HEK293 (cell line): ENCODE measurements at regions not wholly inside any gene's neighbourhood (a gene's known extent, or its start where the extent isn't known, plus 50 kb on each side); places are given as distances from the start of the nearest gene placed in this dataset.

Source experiments
- MZF1 ChIP-seq: fragments of 450-650 bp; formaldehyde crosslinking; IDR thresholded peaks from 2 replicates; pipeline ENCODE4 v1.5.1; 2017; ENCODE audit warnings: missing biosample characterization, missing genetic modification characterization, borderline replicate concordance
- TCF7L2 ChIP-seq: IDR thresholded peaks from 2 replicates; pipeline ENCODE4 v1.6.1; 2011; ENCODE audit warnings: low read depth, mild to moderate bottlenecking, inconsistent platforms, low read length, moderate library complexity, borderline replicate concordance
- ZNF221 ChIP-seq: fragments of 450-650 bp; formaldehyde crosslinking; IDR thresholded peaks from 2 replicates; pipeline ENCODE4 v1.5.1; 2017; ENCODE audit warnings: missing biosample characterization, missing genetic modification characterization, borderline replicate concordance
- ZNF239 ChIP-seq: fragments of 450-650 bp; formaldehyde crosslinking; IDR thresholded peaks from 2 replicates; pipeline ENCODE4 v1.5.1; 2016; ENCODE audit warnings: missing biosample characterization, missing genetic modification characterization
- ZNF549 ChIP-seq: fragments of 450-650 bp; IDR thresholded peaks from 2 replicates; pipeline ENCODE4 v1.5.1; 2018; ENCODE audit warnings: missing biosample characterization, missing genetic modification characterization, mild to moderate bottlenecking, inconsistent platforms, moderate library complexity
- ZNF792 ChIP-seq: fragments of 450-650 bp; formaldehyde crosslinking; IDR thresholded peaks from 2 replicates; pipeline ENCODE4 v1.5.1; 2016; ENCODE audit warnings: missing biosample characterization, missing genetic modification characterization
- TF ChIP-seq, protein P1 (sequence below): fragments of 450-650 bp; formaldehyde crosslinking; IDR thresholded peaks from 2 replicates; pipeline ENCODE4 v1.5.1; 2016; ENCODE audit warnings: missing biosample characterization, missing genetic modification characterization
- TF ChIP-seq, protein P2 (sequence below): fragments of 450-650 bp; formaldehyde crosslinking; IDR thresholded peaks from 2 replicates; pipeline ENCODE4 v1.5.1; 2016; ENCODE audit warnings: missing biosample characterization, missing genetic modification characterization
- TF ChIP-seq, protein P3 (sequence below): fragments of 450-650 bp; formaldehyde crosslinking; IDR thresholded peaks from 2 replicates; pipeline ENCODE4 v1.5.1; 2016; ENCODE audit warnings: missing biosample characterization, missing genetic modification characterization, low read depth

DNA sequence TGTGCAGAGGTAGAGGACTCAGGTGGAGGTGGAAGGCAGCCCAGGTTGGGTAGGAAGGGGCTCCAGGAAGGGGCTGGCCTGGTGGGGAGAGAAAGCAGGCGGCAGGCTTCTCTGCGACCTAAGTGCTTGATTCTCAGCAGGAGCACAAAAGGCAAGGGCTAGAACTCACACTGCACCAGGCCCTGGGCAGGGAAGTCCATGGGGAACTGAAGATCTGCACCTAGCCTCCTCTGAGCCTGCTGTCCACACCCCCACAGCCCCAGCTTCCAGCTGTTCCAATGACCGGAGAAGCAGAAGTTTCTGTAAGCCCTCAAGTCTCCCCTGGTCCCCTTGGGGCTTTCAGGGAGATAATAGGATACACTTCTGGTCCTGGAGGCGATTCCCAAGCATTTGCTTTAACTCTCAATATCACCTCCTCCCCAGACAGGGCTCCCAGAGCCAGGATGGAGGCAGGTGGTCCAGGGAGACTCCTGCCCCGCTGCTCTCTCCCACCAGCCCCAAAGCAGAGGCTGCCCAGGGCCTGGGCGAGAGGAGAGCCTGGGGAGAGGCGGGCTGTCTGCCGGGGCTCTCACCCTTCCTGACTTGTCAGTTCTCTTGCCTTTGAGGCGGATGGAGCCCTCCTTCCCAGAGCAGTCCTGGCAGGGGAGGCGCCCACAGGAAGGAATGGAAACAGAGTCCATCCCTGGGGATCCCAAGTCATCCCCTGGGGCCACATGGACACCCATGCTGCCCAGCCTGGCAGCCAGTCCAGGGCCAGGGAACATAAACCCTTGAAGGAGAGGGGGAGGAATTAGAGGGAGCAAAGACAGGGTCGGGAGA, 126.0 kb downstream of the RBFOX3 start:
- TF ChIP-seq, protein P1, sequence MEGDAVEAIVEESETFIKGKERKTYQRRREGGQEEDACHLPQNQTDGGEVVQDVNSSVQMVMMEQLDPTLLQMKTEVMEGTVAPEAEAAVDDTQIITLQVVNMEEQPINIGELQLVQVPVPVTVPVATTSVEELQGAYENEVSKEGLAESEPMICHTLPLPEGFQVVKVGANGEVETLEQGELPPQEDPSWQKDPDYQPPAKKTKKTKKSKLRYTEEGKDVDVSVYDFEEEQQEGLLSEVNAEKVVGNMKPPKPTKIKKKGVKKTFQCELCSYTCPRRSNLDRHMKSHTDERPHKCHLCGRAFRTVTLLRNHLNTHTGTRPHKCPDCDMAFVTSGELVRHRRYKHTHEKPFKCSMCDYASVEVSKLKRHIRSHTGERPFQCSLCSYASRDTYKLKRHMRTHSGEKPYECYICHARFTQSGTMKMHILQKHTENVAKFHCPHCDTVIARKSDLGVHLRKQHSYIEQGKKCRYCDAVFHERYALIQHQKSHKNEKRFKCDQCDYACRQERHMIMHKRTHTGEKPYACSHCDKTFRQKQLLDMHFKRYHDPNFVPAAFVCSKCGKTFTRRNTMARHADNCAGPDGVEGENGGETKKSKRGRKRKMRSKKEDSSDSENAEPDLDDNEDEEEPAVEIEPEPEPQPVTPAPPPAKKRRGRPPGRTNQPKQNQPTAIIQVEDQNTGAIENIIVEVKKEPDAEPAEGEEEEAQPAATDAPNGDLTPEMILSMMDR (tag by site-specific recombination) = no peak
- TF ChIP-seq, protein P2, sequence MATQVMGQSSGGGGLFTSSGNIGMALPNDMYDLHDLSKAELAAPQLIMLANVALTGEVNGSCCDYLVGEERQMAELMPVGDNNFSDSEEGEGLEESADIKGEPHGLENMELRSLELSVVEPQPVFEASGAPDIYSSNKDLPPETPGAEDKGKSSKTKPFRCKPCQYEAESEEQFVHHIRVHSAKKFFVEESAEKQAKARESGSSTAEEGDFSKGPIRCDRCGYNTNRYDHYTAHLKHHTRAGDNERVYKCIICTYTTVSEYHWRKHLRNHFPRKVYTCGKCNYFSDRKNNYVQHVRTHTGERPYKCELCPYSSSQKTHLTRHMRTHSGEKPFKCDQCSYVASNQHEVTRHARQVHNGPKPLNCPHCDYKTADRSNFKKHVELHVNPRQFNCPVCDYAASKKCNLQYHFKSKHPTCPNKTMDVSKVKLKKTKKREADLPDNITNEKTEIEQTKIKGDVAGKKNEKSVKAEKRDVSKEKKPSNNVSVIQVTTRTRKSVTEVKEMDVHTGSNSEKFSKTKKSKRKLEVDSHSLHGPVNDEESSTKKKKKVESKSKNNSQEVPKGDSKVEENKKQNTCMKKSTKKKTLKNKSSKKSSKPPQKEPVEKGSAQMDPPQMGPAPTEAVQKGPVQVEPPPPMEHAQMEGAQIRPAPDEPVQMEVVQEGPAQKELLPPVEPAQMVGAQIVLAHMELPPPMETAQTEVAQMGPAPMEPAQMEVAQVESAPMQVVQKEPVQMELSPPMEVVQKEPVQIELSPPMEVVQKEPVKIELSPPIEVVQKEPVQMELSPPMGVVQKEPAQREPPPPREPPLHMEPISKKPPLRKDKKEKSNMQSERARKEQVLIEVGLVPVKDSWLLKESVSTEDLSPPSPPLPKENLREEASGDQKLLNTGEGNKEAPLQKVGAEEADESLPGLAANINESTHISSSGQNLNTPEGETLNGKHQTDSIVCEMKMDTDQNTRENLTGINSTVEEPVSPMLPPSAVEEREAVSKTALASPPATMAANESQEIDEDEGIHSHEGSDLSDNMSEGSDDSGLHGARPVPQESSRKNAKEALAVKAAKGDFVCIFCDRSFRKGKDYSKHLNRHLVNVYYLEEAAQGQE (tag by site-specific recombination) = no peak
- TF ChIP-seq TCF7L2 = no peak
- TF ChIP-seq ZNF549 (tag by site-specific recombination) = no peak
- TF ChIP-seq MZF1 (tag by site-specific recombination) = no peak
- TF ChIP-seq, protein P3, sequence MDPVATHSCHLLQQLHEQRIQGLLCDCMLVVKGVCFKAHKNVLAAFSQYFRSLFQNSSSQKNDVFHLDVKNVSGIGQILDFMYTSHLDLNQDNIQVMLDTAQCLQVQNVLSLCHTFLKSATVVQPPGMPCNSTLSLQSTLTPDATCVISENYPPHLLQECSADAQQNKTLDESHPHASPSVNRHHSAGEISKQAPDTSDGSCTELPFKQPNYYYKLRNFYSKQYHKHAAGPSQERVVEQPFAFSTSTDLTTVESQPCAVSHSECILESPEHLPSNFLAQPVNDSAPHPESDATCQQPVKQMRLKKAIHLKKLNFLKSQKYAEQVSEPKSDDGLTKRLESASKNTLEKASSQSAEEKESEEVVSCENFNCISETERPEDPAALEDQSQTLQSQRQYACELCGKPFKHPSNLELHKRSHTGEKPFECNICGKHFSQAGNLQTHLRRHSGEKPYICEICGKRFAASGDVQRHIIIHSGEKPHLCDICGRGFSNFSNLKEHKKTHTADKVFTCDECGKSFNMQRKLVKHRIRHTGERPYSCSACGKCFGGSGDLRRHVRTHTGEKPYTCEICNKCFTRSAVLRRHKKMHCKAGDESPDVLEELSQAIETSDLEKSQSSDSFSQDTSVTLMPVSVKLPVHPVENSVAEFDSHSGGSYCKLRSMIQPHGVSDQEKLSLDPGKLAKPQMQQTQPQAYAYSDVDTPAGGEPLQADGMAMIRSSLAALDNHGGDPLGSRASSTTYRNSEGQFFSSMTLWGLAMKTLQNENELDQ (tag by site-specific recombination) = no peak
- no peak for TF ChIP-seq ZNF239 (tag by site-specific recombination)
- no peak for TF ChIP-seq ZNF792
- TF ChIP-seq ZNF221 (tag by site-specific recombination) = no peak
